WERI-Rb-1 (cell line): ENCODE measurements at regions not wholly inside any gene's neighbourhood (a gene's known extent, or its start where the extent isn't known, plus 50 kb on each side); places are given as distances from the start of the nearest gene placed in this dataset.
"Not testable (repeated sequence)": the region's sequence is repeated elsewhere in the genome, so short reads cannot be mapped to it uniquely, and the experiment has no call there.

Source experiments
- DNase-seq: peaks from one replicate; pipeline ENCODE4 v3.0.0-alpha.2; 2020
- H3K27ac ChIP-seq: fragments of 250-450 bp; sonication (Bioruptor Pico); 2 replicates; pipeline ENCODE4 v1.5.1; 2020; ENCODE audit warnings: mild to moderate bottlenecking, moderate library complexity
- H3K27me3 ChIP-seq: fragments of 250-450 bp; sonication (Bioruptor Pico); 2 replicates; pipeline ENCODE4 v1.5.1; 2021; ENCODE audit warnings: mild to moderate bottlenecking, low read depth, moderate library complexity; ENCODE audit not compliant: insufficient read depth, severe bottlenecking
- H3K36me3 ChIP-seq: fragments of 250-450 bp; sonication (Bioruptor Pico); 2 replicates; pipeline ENCODE4 v1.5.1; 2020; ENCODE audit warnings: mild to moderate bottlenecking, moderate library complexity
- H3K4me3 ChIP-seq: 2 replicates; pipeline ENCODE4 v1.5.1; 2011; ENCODE audit warnings: low read depth, mild to moderate bottlenecking, control low read depth, low read length
- H3K9me3 ChIP-seq: fragments of 250-450 bp; sonication (Bioruptor Pico); 2 replicates; pipeline ENCODE4 v1.5.1; 2021; ENCODE audit warnings: mild to moderate bottlenecking, moderate library complexity; ENCODE audit not compliant: severe bottlenecking
- CTCF ChIP-seq: IDR thresholded peaks from 2 replicates; pipeline ENCODE4 v1.5.1; 2011; ENCODE audit warnings: low read depth, mild to moderate bottlenecking, control low read depth, inconsistent platforms, low read length

DNA sequence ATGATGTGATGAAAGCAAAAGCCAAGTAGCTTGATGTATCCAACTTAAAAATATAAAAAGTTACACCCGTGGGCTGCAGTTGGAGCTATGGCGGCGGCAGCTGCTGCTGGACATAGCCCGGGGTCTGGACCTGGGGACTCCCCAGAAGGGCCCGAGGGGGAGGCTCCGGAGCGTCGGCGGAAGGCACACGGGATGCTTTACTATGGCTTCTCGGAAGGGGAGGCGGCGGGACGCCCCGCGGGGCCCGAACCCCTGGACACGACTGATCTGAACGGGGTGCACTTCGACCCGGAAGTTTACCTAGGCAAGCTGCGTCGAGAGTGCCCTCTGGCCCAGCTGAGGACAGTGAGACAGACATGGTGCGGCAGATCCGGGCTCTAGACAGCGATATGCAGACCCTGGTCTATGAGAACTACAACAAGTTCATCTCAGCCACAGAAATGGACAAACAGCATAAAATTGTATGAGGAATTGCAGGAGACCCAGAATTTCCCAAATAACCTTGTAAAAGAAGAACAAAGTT, 109.5 kb upstream of the EEF2KMT start:
- H3K36me3 ChIP-seq = no peaks in the 10 kb centered on the region
- no peaks in the 10 kb centered on the region for H3K27me3 ChIP-seq
- TF ChIP-seq CTCF = no peak
- no peak overlapping the region for H3K27ac ChIP-seq
- H3K9me3 ChIP-seq = no peaks in the 10 kb centered on the region
- DNase-seq = no peak
- no peak overlapping the region for H3K4me3 ChIP-seq

GRCh38 chr16:5206331-5206990, 108.9 kb upstream of the EEF2KMT start:
- Histone ChIP-seq H3K27ac (no peak overlapping the region), H3K4me3 (no peak overlapping the region), H3K36me3 (no peaks in the 10 kb centered on the region), H3K27me3 (no peaks in the 10 kb centered on the region), H3K9me3 (no peaks in the 10 kb centered on the region)
- no peak for DNase-seq
- TF ChIP-seq CTCF = no peak

GRCh38 chr16:5205361-5206040, 107.9 kb upstream of the EEF2KMT start:
- Histone ChIP-seq H3K4me3 (no peak overlapping the region), H3K27ac (no peak overlapping the region)
- DNase-seq = no peak

DNA sequence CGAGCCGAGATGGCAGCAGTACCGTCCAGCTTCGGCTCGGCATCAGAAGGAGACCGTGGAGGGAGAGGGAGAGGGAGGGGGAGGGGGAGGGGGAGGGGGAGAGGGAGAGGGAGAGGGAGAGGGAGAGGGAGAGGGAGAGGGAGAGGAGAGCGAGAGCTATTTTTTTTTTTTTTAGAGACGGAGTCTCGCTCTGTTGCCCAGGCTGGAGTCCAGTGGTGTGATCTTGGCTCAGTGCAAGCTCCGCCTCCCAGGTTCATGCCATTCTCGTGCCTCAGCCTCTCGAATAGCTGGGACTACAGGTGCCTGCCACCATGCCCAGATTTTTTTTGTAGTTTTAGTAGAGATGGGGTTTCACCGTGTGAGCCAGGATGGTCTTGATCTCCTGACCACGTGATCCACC, 106.1 kb upstream of the EEF2KMT start:
- not testable (repeated sequence) for H3K9me3 ChIP-seq

More at GRCh38 chr16:5205361-5206040, 107.9 kb upstream of the EEF2KMT start:
- TF ChIP-seq CTCF = no peak
- Histone ChIP-seq H3K27me3 (no peaks in the 10 kb centered on the region), H3K9me3 (no peaks in the 10 kb centered on the region), H3K36me3 (no peaks in the 10 kb centered on the region)

DNA sequence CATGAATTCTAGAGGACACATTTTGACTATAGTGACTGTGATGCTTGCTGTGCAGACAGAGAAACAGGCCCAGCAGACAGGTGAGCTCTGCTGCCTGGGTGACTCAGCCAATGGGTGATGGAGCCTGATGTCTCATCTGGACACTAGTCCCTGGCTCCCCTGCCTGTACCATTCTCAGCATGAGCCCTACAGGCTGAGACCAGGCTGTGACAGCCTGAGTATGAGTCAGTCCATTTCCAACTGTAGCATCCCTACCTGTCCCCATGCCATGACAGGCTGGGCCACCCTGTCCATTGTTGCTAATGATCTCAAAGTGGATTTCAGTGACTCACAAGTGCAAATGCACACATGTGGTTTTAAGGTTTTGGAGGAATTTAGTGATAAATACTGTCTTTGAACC, 102.5 kb upstream of the EEF2KMT start:
- DNase-seq = no peak
- Histone ChIP-seq H3K9me3 (no peaks in the 10 kb centered on the region), H3K27me3 (no peaks in the 10 kb centered on the region), H3K36me3 (no peaks in the 10 kb centered on the region), H3K27ac (no peak overlapping the region), H3K4me3 (no peak overlapping the region)
- TF ChIP-seq CTCF = no peak

More for the DNA sequence above, 106.1 kb upstream of the EEF2KMT start:
- H3K27ac ChIP-seq, DNase-seq, H3K4me3 ChIP-seq, H3K27me3 ChIP-seq, H3K36me3 ChIP-seq: not testable (repeated sequence)

GRCh38 chr16:5196204-5196603, 98.6 kb upstream of the EEF2KMT start:
- Histone ChIP-seq H3K4me3 (no peak overlapping the region), H3K27ac (no peak overlapping the region), H3K9me3 (no peaks in the 10 kb centered on the region), H3K36me3 (no peaks in the 10 kb centered on the region), H3K27me3 (no peaks in the 10 kb centered on the region)
- TF ChIP-seq CTCF = no peak
- DNase-seq = no peak
